Superior temporal gyrus (tissue), 1 donor: ENCODE measurements at regions not wholly inside any gene's neighbourhood (a gene's known extent, or its start where the extent isn't known, plus 50 kb on each side); places are given as distances from the start of the nearest gene placed in this dataset.

ENCODE experiments used
- DNase-seq: peaks from one replicate; pipeline ENCODE4 v3.0.0-alpha.2; 2016; ENCODE audit errors: extremely low spot score

DNA sequence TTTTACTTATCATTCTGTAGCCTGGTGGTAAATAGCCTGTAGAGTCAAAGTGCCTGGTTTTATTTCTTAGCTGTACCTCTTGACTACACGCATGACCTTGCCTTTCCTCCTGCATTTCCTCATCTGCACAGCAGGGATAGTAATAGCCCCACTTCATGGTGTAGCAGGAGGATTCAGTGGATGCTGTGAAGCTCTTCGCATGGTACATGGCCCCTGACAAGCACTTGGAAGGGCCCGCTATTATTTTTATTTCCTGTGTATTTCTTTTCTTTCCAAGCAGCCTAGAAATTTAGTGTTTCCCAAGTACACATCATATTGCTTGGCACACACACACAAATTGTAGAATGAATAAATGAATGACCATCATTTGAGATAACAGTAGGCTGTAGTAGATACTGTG lies 547.2 kb downstream of the CDH26 start:
- no peak for DNase-seq

DNA sequence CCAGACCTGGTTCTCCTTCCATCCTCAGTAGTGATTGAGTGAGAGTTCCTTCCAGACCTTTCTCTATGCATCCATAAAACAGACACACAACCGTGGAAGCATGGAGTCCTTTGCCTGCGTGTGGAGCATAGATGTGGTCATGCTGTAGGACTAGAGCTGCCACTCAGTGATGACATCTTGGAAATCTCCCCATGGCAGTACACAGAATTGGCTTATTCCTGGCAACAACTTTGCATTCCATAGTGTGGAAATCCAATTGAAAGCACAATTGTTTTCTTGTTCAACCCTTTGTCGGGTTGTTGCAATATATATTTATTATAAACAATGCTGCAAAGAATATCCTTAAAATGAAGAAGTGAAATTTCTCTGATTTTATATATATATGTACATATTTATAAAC lies 547.8 kb downstream of the CDH26 start:
- no peak for DNase-seq

DNA sequence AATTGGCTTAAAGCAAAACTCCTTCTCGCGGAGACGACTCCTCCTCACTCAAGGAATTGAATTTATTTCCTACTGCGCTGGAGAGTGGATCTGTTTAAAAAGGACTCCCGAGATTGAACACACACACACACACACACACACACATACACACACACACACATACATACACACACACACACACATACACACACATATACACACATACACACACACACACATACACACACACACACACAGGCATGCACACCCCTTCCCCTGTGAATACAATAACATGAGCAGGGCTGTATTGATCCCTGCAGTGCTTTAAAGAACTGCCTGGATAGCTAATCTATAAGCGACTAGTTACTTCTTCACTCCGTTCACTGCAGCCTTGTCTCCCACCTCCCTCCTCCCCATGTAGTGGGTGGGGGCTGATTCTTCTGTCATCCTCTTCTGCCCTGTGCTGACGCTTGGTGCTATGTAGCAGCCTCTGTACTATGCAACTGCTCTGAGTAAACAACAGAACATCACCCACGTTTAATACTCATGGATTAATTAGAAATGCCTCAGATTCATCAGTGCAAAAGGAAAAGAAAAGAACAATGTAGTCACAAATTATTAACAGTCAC lies 549.0 kb downstream of the CDH26 start:
- no peak for DNase-seq

DNA sequence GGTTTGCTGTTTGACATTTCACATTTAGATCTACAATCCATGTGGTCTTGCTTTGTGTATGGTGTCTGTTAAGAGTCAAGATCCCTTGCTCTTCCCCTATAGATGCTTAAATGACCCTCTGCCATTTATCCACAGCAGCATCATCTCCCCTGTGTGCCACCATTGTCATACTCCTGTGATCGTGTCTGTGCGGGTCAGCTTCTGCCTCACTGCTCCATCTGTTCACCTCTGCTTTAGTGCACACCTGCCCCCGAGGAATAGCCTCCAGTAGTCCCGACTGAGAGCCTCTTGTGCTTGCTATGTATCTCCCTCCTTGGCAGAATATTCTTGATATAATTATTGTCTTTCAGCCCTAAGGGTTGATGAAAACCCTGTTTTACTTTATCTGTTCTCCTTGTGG lies 551.2 kb downstream of the CDH26 start:
- no peak for DNase-seq

DNA sequence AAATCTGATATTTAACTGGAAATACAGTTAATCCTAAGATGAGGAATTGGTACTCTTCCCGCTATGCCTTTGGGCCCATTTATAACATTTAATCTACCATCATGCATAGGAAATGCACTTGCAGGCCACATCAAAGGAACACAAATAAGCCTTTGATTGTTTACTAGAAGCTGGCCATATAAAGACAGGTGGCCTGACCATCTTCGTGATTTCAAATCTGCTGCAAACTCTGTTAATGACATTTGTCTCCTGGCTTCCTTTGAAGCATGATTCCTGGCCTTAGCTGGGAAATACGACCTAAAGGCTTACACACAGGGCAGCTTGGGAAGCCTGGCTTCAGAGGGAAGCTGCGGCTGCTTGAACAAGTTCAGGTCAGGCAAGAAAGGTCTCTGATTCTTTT lies 552.1 kb downstream of the CDH26 start:
- no peak for DNase-seq

DNA sequence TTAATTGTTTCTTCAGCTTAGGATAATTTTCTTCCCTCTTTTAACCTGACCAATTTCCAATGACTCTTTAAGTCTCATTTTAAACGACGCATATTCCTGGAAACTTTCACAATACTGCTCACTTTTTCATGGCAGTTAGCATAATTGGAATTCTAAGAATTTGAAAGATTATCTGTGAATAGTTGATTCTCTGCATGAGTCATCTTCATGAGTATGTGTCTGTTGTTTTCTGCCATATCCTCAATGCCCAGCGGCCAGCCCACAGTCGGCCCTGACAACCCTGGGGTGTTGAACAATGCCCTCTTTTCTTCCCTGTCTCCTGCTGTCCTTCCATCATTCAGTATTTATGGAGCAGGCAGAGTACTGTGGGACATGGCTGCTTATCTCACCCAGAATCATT lies 554.2 kb downstream of the CDH26 start:
- peak; percentile 62 for DNase-seq

DNA sequence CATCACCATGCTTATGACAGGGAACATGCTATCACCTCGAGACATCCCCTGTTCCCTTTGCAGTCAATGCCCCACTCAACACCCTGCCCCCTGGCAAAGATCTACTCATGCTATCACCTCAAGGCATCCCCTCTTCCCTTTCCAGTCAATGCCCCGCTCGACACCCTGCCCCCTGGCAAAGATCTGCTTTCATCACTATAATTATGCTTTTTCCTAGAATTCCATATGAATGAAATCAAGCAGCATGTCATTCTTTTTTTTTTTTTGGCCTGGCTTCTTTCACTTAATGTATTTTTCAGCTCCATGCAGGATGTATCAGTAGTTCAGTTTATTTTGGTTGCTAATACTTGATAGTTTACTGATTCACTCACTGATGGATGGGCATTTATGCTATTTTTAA lies 554.9 kb downstream of the CDH26 start:
- DNase-seq, result no peak

DNA sequence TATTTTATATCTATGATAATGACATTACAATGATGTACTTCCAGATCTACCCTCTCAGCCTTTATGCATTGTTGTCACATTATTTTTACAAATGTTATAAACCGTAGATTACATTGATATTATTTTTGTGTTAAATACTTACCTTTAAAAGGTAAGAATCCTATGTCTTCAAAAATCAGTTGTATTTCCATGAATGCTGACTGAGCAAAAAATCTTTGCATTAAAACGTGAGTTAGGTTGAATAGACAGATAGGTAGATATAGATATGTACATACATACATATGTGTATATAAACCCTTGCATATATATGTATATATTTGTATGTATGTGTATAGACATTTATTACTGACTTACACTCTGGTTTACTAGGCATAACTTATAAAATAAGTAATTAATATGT lies 558.2 kb downstream of the CDH26 start:
- no peak for DNase-seq

DNA sequence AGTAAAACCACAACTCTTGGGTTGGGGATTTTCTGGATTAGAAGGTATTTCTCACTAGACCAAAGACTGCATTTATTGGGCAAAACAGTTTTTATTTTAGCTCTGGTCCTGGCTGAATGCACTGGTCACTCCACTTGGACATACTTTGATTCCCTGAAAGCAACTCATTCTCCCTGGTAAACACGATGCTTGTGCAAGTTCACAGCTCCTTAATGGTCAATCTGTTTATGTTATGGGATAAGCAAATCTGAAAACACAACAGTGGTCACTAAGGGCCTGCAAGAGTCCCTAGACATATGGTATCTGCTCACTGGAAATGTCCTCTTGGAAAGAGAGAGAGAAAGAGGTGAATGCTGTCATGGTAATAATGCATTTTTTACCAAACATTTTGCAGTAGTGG lies 559.8 kb downstream of the CDH26 start:
- DNase-seq, result no peak

DNA sequence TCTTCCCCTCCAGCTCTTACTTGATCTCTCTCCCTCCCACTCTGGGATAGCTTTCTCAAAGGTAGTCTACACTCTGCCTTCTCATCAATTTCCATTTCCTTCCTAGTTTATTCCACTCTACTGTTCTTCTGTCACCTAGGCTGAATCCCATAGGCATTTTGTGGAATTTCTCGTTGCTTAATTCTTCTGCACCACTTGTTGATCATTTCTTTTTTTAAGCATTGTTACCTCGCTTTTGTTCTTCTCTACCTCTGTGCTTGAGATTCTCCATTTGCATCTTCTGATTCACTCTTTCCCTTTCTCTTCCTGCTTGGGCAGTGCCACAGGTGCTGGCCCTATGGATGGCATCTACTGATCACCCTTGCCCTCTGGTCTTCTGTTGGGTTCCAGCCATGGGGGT lies 567.2 kb downstream of the CDH26 start:
- DNase-seq, result no peak

DNA sequence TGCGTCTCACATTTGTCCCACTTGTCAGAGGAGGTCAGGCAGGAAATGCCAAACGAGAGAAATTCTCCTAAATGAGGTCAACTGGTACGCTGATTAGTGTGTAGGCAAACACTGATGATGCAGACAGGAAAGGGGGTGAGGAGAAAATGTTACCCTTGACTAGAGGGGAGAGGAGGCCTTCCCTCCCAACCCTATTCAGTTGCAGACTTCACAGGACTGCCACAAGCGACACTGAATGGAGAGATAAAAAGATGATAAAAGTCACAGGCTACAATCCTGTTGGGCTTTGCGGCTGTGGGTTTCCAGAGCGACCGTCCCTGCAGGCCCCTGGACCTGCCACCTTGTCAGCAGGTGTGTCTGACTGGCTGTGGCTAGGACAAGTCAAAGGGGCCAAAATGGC lies 569.4 kb downstream of the CDH26 start:
- DNase-seq, result no peak

DNA sequence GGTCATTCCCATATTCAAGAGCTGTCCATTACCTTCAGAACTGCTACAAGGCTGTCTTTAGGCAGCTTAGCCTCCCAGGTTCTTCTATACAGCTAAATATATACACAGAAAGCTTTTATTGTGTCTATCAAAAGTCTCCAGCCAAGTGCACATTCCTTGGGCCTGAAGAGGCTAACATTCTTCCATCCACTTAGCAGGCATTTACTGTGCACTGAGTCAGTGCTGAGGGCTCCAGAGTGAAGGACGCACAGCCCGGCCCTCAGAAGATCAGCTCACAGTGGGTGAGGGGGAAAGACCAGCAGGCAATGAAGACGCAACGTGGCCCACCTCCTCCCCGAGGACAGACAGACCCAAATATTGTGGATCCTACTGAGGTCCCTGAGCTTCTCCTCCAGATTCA lies 569.9 kb downstream of the CDH26 start:
- no peak for DNase-seq

DNA sequence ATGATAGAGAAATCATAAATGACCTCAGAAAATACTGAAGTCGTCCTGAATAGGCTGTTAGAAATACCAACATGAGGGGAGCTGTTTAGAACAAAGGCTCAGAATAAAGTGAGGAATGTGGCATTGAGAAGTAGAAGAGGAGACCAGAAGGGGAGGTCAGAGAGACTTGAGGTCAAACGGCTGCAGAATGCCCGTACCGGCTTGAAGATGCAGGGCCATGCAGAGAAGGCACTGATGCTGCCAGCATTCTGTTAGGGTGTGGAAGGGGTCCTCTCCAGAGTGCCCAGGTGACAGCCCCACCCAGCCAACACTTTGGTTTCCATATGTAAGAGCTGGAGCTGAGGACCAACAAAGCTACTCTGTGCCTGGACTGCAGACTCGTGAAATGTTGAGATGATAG lies 570.9 kb downstream of the CDH26 start:
- no peak for DNase-seq

DNA sequence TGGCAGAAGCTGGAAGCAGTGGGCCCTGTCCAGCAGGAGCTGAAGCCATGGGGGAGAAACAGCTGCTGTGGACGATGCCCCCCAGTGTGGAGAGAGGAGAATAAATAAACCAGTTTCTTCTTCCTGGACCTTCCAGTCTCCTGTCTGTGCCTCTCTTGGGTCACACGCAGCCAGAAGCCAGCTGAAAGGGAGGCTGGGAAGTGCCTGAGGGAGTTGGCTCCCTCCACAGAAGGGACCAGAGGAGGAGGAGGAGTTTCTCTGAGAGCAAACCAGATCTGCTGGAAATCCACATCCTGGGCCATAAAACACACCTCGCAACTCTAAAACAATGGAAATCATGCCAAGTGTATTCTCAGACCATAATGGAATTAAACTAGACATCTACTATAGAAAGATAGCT lies 577.0 kb downstream of the CDH26 start:
- DNase-seq, result no peak

DNA sequence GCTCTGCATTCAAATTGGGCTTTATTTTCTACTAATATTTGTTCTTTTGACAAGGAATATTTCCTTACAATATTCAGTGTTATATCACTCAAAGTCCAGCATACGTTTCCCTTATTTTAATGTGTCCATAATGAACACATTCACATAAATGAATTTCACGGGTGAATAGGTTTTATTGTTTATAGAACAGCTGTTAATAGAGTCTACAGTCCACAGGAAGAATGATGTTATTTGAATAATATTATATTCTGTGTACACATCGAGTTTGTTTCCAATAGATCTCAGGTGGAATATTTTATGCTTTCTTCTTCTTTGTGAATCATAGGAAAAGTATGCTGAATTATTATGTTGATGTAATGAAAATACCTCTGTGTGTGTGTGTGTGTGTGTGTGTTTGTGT lies 582.4 kb downstream of the CDH26 start:
- no peak for DNase-seq

DNA sequence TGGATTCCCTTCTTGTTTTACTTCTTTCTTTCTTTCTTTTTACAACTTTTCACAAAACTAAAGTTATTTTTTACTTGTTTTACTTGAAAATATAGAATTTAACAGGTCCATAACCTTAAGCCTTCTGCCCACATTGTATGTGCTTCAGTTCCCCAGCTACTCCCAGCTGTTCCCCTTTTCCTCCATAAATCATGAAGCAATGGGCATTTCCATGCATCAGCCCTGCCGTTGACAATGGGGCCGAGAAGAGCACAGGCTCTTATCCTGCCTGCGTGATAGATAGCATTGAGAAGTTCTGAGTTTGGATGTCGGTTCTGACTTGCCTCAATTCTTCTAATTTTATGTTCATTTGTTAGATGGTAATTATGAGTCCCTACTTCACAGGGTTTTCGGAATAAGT lies 583.8 kb downstream of the CDH26 start:
- DNase-seq, result no peak

DNA sequence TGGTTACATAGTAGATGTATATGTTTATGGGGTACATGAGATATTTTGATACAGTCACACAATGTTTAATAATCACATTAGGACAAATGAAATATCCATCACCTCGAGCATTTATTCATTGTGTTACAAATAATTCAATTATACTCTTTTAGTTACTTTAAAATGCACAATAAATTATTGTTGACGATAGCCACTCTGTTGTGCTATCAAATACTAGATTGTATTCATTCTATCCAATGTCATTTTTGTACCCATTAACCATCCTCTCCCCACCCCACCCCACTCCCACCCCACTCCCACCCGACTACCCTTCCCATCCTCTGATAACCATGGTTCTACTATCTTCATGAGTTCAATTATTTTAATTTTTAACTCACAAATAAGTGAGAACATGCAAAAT lies 585.4 kb downstream of the CDH26 start:
- no peak for DNase-seq

DNA sequence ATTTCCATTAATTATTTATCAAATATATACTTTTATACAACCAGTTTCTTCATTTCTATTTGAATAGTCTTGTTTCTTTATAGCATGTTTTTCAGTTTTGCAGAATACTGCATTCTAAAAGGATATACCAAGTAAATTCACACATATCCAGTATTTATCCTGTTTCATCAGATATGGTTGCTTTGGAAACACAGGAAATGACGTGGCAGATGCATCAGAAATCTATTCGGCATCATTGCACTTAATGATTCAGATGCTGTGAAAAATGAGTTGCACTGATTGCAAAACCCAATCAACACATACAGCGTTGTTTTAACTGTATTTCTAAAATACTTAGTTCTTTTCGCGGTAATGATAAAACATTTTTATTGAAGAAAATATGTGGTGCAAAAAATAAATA lies 594.9 kb downstream of the CDH26 start:
- DNase-seq, result no peak

DNA sequence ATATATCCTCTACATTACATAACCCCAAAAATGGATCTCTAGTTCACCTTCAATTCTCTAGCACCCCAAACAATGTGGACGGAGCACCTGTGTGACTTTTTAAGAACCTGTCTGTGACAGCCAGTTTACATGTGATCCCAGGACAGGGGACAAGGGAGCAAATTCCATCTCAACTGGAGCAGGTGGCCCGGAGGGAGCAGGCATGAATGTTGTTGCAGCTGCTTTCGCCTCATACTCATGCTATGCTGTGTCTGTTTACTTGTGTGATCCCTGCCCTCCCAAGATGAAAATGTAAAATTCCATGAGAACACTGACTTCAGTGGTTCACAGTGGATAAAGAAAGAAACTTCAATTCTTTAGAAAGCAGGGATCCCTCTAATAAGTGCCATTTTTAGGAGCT lies 600.3 kb downstream of the CDH26 start:
- no peak for DNase-seq

DNA sequence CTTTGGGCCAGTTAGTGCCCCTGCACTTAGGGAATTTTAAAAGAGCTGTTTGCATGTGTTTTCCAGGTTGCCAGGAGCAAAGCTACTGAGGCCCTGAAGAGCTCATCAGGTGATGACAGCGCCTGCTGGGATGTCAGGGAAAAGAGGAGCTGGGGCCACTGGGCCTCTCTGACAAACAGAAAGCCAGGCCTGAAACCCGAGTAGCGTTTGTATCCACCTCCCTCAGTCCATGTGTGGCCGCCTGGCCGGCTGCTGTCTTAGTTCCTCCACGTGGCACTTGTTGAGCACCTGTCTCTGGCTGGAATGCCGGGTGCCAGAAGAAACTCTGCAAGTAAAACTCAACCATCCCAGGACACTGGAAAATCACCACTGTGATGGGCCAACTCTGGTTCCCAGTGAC lies 601.2 kb downstream of the CDH26 start:
- DNase-seq, result no peak

DNA sequence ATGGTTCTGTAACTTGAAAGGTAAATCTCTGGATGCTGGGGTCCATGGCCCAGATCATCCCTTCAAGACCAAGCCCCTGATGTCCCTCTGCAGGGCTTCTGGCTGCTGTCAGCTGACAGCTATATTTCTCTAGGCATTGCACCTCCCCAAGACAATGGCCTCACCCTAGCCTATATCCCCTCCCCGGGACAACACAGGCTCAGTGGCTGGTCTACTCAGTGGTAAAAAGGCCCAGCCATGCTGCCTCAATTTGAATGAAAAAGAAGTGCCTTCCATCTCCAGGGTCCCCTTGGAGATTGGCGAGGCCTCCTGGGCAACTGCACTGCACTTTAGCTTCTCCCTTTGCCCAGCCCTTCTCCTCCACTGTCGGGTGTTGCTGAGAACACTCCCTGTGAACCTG lies 602.8 kb downstream of the CDH26 start:
- no peak for DNase-seq

DNA sequence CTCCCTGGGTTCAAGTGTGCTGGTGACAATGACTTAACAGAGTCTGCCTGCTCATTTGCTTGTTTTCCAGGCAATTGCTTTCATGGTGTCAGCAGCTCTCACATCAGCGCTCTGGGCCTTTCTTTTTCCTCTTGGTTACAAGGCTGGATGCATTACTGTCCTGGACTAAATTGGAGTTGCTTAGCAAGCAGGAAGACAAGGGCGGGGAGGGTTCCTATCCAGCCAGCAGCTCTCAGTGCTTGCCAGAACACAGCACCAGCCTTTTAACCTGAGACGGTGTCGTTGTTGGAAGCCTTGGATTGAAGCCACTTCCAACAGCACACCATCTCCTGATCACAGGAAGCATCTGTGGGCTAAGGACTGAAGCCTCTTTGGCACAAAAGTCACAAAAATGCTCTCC lies 606.9 kb downstream of the CDH26 start:
- no peak for DNase-seq

DNA sequence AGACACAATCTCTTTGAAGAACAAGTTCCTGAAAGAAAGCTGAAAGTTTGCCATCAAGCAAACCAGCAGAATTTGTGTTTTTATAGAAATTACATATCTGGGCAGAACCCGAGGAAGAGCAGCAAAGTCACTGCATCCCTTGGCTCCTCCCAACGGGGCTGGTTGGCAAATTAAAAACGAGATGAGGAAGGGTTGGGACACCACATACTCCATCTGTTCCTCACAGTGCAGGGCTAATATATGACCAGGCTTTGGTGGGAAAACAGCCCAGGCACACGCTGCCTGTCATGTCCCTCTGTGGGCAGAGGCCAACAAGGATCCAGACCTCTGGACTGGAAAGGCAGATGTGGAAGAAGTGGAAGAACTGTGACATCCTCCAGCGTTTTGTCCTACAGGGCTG lies 607.3 kb downstream of the CDH26 start:
- no peak for DNase-seq

DNA sequence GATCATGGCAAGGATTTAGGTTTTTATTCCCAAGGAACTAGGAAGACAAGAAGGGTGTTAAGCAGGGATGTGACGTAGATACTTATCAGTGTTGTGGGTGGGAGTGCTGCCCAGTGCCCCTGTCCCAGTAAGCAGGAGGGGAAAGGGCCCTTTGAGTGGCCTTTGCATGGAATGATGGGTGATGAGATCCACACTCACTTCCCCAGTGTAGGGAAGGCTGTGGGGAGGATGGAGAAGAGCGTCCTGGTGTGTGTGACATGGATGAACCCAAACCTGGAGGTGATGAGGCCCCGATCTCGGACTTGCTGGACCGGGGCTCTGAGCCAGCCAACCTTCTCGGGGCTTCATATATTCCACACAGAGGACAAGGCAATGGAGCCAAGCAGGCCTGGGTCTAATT lies 610.9 kb downstream of the CDH26 start:
- DNase-seq, result no peak
